ENCODE measurements at regions not wholly inside any gene's neighbourhood (a gene's known extent, or its start where the extent isn't known, plus 50 kb on each side); places are given as distances from the start of the nearest gene placed in this dataset.
"Not testable (repeated sequence)": the region's sequence is repeated elsewhere in the genome, so short reads cannot be mapped to it uniquely, and the experiment has no call there.

DNA sequence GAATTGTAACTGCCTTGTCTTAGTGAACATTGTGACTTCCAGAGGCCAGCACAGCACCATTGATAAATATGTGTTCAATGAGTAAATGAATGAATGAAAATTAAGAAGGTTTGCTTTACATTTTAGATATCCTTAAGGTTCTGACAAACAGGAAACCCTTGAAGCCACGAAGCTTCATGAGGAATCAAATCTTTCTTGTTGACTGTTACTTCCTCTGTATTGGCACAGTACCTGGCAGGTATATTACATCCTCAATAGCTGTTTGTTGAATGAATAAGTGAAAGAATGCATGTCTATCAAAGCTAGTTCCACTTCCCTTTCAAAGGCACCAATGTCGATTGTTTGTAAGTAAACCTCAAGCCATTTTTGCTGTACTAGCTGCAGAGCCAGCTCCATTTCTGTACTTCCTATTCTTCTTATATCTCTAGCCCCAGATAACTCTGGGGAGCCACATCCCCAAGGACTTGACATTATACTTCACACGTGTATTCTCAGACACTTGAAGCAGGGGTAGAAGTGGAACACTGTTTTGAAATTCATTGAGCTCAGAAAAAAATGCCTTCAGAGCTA is 140.3 kb upstream of the RAG2 start:
- 31 to 49% (median 38%) methylated on average over 3 of the region's 3 CpGs for WGBS, 5 donors
- Histone ChIP-seq H3K36me3 (no peaks in the 10 kb centered on the region), H3K27me3 (peaks cover 0 to 6% (median 0%) of the 10 kb centered on the region in 3 donors), H3K4me1 (no peaks in the 10 kb centered on the region), H3K4me3 (no peak overlapping the region), H3K27ac (no peak overlapping the region), H3K9me3 (peaks cover 0 to 6% (median 0%) of the 10 kb centered on the region in 4 donors)
- no peak for TF ChIP-seq POLR2A (IDR thresholded peaks at IDR 0.05)
- no peak for TF ChIP-seq EP300 (IDR thresholded peaks at IDR 0.05)
- TF ChIP-seq POLR2AphosphoS5 (IDR thresholded peaks at IDR 0.05), result no peak
- TF ChIP-seq CTCF (IDR thresholded peaks at IDR 0.05), result no peak
- intact Hi-C loops (cut with DNase I; ENCODE audit: low total_unique reads), result no loop called here
- no peak for DNase-seq

- Histone ChIP-seq H3K36me3 (no peaks in the 10 kb centered on the region), H3K27ac (no peak overlapping the region), H3K27me3 (peaks cover 0 to 6% (median 0%) of the 10 kb centered on the region in 3 donors), H3K4me1 (no peaks in the 10 kb centered on the region), H3K4me3 (no peak overlapping the region), H3K9me3 (peaks cover 0 to 6% (median 0%) of the 10 kb centered on the region in 4 donors)
- 77 to 93% (median 87%) methylated on average over 3 of the region's 3 CpGs for WGBS, 5 donors
- no peak for DNase-seq
- TF ChIP-seq CTCF (IDR thresholded peaks at IDR 0.05) (no peak), EP300 (IDR thresholded peaks at IDR 0.05) (no peak), POLR2AphosphoS5 (IDR thresholded peaks at IDR 0.05) (no peak), POLR2A (IDR thresholded peaks at IDR 0.05) (no peak)
- intact Hi-C loops (cut with DNase I; ENCODE audit: low total_unique reads), result no loop called here
Observed at GRCh38 chr11:36736103-36736502, 138.1 kb upstream of the RAG2 start.

GRCh38 chr11:36733721-36734120 is 135.7 kb upstream of the RAG2 start:
- H3K27ac ChIP-seq; H3K4me1 ChIP-seq; H3K9me3 ChIP-seq; intact Hi-C loops (cut with DNase I; ENCODE audit: low total_unique reads); H3K27me3 ChIP-seq; H3K36me3 ChIP-seq; H3K4me3 ChIP-seq; DNase-seq: not testable (repeated sequence)
- whole genome bisulfite sequencing, 5 donors, result 91 to 96% (median 93%) methylated on average over 10 of the region's 10 CpGs

- H3K9me3 ChIP-seq, result peaks cover 0 to 3% (median 0%) of the 10 kb centered on the region in 4 donors
- H3K27ac ChIP-seq, result no peak overlapping the region
- H3K4me3 ChIP-seq, result no peak overlapping the region
- DNase-seq, result no peak
- no peaks in the 10 kb centered on the region for H3K36me3 ChIP-seq
- 88 to 100% (median 96%) methylated on average over 2 of the region's 2 CpGs for WGBS, 5 donors
- H3K27me3 ChIP-seq, result no peaks in the 10 kb centered on the region
- intact Hi-C loops (cut with DNase I; ENCODE audit: low total_unique reads), result no loop called here
- H3K4me1 ChIP-seq, result no peaks in the 10 kb centered on the region
- TF ChIP-seq CTCF (IDR thresholded peaks at IDR 0.05) (no peak), POLR2AphosphoS5 (IDR thresholded peaks at IDR 0.05) (no peak), POLR2A (IDR thresholded peaks at IDR 0.05) (no peak), EP300 (IDR thresholded peaks at IDR 0.05) (no peak)
Observed at GRCh38 chr11:36730761-36731160, 132.7 kb upstream of the RAG2 start.

GRCh38 chr11:36729825-36730224 is 131.8 kb upstream of the RAG2 start:
- no peak for TF ChIP-seq POLR2AphosphoS5 (IDR thresholded peaks at IDR 0.05)
- no peak for TF ChIP-seq EP300 (IDR thresholded peaks at IDR 0.05)
- no peak for TF ChIP-seq CTCF (IDR thresholded peaks at IDR 0.05)
- TF ChIP-seq POLR2A (IDR thresholded peaks at IDR 0.05), result no peak
- WGBS, 5 donors, result 18 to 46% (median 30%) methylated on average over 3 of the region's 3 CpGs
- Histone ChIP-seq H3K27me3 (no peaks in the 10 kb centered on the region), H3K27ac (no peak overlapping the region), H3K4me3 (no peak overlapping the region), H3K4me1 (no peaks in the 10 kb centered on the region), H3K9me3 (no peaks in the 10 kb centered on the region), H3K36me3 (no peaks in the 10 kb centered on the region)
- intact Hi-C loops (cut with DNase I; ENCODE audit: low total_unique reads), result no loop called here
- peak in 1 of 2 donors; percentile 32 for DNase-seq

Measured in stomach (tissue), 8 donors.